GDM1 (cell line): ENCODE measurements at regions not wholly inside any gene's neighbourhood (a gene's known extent, or its start where the extent isn't known, plus 50 kb on each side); places are given as distances from the start of the nearest gene placed in this dataset.

Source experiments
- DNase-seq: peaks from one replicate; lab custom pipeline; 2025; lab: John Stamatoyannopoulos, UW

GRCh38 chr20:60901831-60902230 is 350.2 kb upstream of the CDH4 start:
- no peak for DNase-seq

DNA sequence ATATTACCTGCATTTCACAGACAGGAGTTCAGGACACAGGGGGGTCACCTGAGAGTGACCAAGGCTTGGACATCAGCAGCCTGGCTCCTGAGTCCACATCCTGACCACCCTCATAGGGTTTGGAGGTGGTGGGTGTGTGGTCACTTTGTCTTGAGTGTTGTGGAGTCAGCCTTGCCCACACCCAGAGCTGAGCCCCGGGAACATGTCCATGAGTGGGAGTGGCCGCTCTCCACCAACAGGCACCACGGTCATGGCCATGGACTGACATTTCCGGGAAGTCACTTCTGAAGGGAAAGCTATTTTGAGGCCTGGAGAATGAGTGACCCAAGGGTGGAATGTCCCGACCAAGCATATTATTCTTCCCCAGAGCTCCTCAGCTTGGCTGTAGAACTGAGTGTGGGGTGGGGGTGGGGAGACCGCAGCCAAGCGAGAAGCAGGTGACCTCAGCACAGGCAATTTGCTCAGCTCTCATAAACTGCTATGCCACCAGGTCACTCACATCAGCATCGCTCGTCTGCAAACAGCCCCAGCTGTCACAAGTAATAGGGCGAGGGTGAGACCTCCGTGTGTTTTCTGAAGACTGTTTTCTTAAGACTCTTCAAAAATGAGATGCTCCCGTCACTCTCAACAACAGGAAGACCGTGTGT is 348.6 kb upstream of the CDH4 start:
- DNase-seq = no peak

- no peak for DNase-seq
Measured at GRCh38 chr20:60904730-60905129, 347.3 kb upstream of the CDH4 start.

GRCh38 chr20:60905919-60906318 is 346.1 kb upstream of the CDH4 start:
- DNase-seq = no peak

DNA sequence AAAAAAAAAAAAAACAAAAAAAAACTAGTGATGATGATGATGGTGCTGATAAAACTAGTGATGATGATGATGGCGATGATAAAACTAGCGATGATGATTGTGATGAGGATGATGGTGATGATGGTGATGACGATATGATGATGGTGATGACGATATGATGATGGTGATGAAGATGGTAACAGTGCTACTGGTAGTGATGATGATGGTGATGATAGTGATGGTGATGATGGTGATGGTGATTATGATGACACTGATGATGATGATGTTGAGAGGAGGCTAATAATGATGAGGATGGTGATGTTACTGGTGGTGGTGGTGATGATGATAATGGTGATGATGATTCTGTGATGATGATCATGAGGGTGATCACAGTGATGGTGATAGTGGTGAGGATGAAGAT is 345.5 kb upstream of the CDH4 start:
- DNase-seq = no peak

DNA sequence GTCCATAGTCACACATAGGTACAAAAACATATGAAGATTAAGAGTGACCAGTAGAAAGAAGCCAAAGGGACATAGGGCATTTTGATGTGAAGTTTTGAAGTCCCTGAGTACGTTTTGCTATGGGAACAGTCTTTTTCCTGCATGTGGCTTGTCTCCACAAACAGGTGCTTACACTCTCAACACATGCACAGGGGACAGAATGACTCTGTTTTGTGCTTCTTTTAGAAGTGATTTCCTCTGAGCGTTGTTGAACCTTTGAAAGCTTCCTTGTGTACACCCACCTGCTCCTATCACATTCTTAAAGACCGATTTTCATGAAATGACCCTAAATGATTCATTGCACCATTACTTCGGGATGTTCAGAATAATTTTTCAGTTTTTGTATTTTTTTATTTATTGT is 338.8 kb upstream of the CDH4 start:
- no peak for DNase-seq

GRCh38 chr20:60921022-60921622 is 330.9 kb upstream of the CDH4 start:
- DNase-seq = peak; percentile 35

DNA sequence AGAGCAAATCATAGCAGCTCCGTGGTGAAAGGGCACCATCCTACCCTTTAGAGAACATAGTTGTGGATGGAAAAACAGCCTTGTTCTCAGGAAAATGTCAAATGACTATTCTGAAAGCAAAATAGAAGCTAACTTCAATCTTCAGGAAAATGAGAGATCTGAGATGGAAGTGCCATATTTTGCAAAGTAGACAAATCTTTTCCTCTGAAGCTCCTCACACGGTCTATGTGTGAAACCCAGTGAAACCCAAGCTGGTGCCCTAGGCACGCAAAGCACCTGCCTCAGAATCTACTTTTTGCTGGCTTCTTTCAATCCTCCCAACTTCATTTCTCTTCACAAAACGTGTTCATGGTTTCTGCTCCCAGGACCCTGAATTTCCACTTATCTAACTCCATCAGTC is 325.2 kb upstream of the CDH4 start:
- no peak for DNase-seq

- no peak for DNase-seq
Measured at GRCh38 chr20:60928341-60928740, 323.7 kb upstream of the CDH4 start.

- no peak for DNase-seq
Measured at GRCh38 chr20:60930023-60930790, 321.9 kb upstream of the CDH4 start.

DNA sequence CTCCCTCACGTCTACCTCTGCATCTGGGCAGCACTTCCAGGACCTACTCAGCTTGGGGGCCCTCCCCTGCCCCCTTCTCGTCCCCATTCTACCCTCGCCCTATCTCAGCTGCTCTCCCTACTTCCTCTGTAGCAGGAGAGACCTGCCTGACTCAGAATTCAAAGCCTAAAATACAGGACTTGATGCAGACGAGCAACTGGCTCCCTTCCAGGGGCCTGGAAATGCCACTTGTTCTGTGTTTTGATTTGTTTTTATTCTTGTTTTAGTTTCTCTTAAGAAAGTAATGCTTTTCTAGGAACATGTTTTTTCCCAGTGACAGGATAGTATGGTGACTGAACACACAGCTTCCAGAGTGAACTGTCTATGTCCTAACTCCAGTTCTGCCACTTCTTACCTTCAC is 320.4 kb upstream of the CDH4 start:
- no peak for DNase-seq

DNA sequence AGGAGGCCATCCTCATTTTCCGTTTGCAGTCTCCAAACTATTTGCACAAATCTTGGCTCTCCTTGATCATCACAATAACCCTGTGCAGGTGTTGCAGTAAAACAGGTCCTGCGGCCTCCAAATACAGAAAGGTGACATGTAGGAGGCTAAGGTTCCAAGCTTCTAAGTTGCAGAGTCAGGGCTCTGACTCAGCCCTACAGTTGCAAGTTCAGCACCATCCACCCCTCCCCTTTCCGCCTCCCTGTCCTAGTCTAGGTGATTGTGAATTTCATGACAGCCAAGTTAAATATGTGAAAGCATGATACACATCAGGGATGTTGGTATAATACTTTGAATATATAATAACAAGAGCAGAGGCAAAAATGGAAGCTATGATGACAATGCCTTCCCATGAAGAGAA is 317.3 kb upstream of the CDH4 start:
- no peak for DNase-seq

GRCh38 chr20:60935971-60936370 is 316.1 kb upstream of the CDH4 start:
- no peak for DNase-seq

DNA sequence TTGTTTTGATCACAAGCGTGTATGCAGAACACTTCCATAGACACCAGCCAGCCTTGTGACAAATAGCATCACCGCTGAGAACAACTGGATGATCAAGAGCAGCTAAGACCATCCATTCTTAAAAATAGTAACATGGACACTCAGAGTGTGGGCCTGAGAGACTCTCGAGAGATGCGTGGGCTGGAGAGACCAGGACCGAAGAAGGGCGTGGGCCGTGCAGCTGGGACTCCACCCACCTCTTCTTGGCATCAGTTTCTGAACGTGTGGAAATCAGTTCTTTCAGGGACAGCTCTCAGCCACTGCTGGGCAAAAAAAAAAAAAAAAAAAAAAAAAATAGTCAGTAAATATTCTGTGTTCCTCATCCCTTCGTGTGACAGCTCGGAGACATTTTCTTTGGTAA is 314.5 kb upstream of the CDH4 start:
- no peak for DNase-seq

- no peak for DNase-seq
Measured at GRCh38 chr20:60941379-60941778, 310.7 kb upstream of the CDH4 start.

DNA sequence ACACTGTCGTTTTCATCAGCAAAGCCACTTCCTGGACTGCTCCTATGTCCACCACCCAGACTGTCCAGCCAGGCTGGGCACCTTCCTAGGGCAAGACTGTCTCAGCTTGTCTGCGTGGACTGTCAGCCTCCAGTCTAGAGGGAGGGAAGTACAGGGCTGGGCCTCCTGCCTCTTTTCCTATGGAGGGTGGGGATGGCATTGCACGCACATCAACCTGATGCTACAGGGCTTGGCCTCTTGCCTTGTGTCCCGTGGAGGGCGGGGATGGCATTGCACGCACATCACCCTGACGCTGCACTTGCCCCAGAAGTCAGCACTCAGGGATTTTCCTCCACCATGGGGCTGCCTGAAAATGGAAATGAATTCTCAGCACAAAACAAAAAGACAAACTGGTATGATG is 304.2 kb upstream of the CDH4 start:
- DNase-seq = no peak

DNA sequence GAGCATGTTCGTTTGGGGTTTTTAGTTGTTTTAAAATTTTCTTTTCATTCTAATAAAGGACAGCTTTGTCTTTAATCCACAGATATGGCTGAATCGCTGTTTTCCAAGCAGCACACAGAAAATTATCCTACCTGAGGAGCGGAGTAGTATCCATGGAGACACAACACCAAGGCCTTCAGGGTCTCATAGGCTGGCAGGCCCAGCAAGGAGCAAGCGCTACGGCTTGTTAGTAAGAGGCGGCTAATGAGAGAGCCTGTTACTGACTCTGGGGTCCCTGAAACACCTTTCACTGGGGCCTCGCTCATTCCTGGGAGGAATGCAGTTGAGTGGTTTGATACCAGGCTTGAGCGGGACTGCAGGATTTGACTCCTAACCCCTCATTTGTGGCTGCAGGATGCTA is 303.8 kb upstream of the CDH4 start:
- no peak for DNase-seq

DNA sequence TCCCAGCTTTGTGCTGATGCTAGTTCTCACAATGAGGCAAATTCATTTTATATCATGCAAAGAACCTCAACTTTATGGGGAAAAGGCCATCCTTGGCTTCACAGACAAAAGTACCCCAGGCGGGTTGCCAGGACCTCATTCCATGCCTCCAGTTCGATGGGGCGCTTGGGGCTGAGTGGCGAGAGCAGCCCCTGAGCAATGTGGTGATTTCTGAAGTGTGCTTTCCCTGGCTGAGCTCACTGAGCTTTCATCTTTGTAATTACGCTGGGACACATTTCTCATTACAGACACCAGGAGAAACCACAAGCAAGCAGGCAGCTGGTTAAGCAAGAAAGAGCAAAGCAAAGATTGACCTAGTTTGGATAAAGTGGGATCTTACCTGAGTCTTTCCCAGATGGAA is 301.5 kb upstream of the CDH4 start:
- no peak for DNase-seq

DNA sequence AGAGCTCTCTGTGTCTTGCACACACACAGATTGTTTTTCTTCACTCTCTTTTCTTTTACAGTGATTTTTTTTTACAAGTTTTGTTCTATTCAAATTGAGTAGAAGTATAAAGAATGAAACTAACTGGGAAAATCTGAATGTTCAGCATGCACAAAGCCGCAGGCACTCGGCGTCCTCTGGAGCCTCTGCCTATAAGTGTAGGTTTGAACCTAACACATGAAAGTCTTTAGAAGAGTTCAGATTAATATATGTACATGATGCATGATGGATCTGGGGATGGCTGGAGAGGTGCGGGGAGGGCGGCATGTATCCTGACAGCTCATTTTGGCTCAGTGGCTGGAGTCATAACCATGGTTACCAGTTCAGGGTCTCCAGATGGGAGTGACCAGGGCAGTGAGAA is 301.1 kb upstream of the CDH4 start:
- no peak for DNase-seq

DNA sequence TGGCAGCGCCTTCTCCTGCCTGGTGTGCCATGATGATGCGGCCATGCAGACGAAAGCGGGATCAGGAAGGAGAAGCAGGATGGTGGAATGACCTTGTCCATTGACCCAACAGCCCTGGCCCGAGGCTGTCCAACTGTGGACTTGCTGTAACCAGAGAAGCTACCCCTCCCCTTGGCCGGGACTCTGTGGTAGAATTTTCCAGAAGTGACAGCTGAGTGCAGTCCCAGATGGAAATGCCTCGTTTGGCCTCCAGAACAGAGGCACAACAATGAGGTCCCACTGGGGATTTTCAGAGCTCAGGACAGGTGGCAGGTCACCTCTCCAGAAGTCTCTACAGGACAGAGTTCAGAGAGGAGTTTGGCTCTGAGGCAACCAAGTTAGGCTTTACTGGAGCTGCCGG is 299.2 kb upstream of the CDH4 start:
- no peak for DNase-seq

GRCh38 chr20:60953321-60953720 is 298.7 kb upstream of the CDH4 start:
- DNase-seq = no peak

DNA sequence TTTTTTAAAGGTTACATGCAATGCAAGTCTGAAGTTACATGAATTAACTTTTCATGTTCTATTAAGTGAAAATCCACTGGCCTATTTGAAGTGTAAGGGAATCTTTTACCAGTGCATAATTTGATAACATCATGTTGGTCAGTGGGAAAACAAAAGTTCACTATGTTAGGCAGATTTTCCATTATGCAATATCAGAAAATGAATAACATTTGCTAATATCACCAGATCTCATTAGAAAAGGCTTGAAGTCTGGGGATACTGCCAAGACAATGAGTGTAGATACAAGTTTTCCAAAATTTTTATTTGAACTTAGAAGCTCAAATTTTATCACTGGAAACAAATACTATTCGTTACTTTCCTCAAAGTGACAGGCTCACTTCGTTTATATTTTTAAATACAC is 296.4 kb upstream of the CDH4 start:
- no peak for DNase-seq

DNA sequence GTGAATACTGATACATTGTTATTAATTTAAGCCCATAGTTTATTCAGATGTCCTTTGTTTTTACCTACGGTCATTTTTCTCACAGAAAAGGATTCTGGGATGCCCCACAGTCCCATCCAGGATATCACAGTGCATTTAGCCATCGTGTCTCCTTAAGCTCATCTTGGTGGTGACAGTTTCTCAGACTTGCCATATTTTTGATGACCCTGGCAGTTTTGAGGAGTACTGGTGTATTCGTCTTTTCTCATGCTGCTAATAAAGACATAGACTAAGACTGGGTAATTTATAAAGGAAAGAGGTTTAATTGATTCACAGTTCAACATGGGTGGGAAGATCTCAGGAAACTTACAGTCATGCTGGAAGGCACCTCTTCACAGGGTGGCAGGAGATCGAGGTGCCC is 295.9 kb upstream of the CDH4 start:
- DNase-seq = no peak

- no peak for DNase-seq
Measured at GRCh38 chr20:60957621-60958020, 294.4 kb upstream of the CDH4 start.
